Tibial nerve (tissue), 4 donors: ENCODE measurements at regions not wholly inside any gene's neighbourhood (a gene's known extent, or its start where the extent isn't known, plus 50 kb on each side); places are given as distances from the start of the nearest gene placed in this dataset.

Experiments
- EP300 ChIP-seq, 2 donors: sonication (generic); formaldehyde crosslinking; IDR thresholded peaks; one replicate each; pipeline ENCODE4 v1.6.1; 2017; ENCODE audit warnings: antibody characterized with exemption in 2 of 2, mild to moderate bottlenecking in 1 of 2
- POLR2A ChIP-seq, 2 donors: fragments of 450-650 bp; IDR thresholded peaks; one replicate each; pipeline ENCODE4 v1.6.1; 2017; ENCODE audit warnings: antibody characterized with exemption in 2 of 2, mild to moderate bottlenecking in 2 of 2, moderate library complexity in 2 of 2
- TF ChIP-seq, protein P1 (sequence below), 5 experiments: fragments of 200-600 bp in 3 of 5; fragments of 450-650 bp in 2 of 5; sonication (generic) in 3 of 5; IDR thresholded peaks; one replicate each; pipeline ENCODE4 v1.5.1; 2016 to 2019; ENCODE audit warnings: antibody characterized with exemption in 5 of 5, mild to moderate bottlenecking in 3 of 5, moderate library complexity in 2 of 5

- TF ChIP-seq POLR2A (IDR thresholded peaks at IDR 0.05) (no peak), EP300 (IDR thresholded peaks at IDR 0.05) (no peak)
- TF ChIP-seq, protein P1, sequence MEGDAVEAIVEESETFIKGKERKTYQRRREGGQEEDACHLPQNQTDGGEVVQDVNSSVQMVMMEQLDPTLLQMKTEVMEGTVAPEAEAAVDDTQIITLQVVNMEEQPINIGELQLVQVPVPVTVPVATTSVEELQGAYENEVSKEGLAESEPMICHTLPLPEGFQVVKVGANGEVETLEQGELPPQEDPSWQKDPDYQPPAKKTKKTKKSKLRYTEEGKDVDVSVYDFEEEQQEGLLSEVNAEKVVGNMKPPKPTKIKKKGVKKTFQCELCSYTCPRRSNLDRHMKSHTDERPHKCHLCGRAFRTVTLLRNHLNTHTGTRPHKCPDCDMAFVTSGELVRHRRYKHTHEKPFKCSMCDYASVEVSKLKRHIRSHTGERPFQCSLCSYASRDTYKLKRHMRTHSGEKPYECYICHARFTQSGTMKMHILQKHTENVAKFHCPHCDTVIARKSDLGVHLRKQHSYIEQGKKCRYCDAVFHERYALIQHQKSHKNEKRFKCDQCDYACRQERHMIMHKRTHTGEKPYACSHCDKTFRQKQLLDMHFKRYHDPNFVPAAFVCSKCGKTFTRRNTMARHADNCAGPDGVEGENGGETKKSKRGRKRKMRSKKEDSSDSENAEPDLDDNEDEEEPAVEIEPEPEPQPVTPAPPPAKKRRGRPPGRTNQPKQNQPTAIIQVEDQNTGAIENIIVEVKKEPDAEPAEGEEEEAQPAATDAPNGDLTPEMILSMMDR (IDR thresholded peaks at IDR 0.05): no peak
Measured at GRCh38 chr7:54897891-54898290, 120.9 kb upstream of the EGFR start.
